NCI-H345 treated with DMSO at 0.1 percent for 48 hours (cell line): ENCODE measurements at regions not wholly inside any gene's neighbourhood (a gene's known extent, or its start where the extent isn't known, plus 50 kb on each side); places are given as distances from the start of the nearest gene placed in this dataset.

Source experiments
- DNase-seq: peaks from one replicate; lab custom pipeline; 2025; ENCODE audit not compliant: unreplicated experiment; lab: John Stamatoyannopoulos, UW

DNA sequence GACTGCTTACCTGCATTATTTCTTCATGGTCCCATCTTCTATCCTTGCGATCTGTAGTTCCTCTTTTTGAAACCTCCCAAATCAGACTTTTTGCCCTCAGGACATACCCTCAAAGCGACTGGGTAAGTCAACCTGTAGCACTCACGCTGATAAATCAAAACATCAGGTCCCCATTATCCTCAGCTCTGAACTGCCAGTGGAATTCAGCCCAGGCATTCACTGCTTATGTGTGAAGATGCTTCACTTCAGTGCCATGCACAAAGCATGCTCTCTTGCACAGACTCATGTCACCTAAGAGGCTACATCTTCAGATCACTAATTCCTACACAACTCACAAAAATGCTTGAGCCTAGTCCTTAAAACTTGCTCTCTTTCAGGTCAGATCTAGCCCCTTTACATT is 283.6 kb upstream of the KLF6 start:
- DNase-seq: no peak

DNA sequence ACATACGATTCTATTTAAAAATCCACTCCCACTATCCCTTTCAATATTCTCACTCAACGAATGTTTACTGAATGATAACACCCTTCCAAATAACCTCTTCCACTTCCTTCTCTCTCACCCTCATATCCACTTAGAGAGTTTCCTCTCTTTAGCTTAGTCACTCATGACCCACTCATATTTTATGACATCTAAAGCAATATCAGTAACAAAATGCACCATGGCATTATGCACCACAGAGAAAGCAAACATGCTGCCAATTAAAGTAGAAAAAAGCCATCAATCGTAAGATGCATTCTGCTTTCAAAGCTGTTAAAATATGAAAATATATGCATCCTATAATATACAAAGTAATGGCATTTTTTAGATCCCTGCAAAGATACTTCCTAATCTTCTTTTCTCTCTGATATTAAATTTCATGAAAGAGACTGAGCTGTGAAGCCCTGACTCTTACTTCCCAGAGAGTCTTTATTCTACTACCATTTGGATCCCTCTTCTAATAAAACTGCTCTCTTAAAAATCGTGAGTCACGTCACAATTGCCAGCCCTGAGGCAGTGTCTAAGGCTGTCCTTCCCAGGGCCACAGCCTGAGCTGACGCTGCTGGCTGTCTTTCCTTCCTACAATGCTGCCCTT is 283.0 kb upstream of the KLF6 start:
- DNase-seq: no peak

DNA sequence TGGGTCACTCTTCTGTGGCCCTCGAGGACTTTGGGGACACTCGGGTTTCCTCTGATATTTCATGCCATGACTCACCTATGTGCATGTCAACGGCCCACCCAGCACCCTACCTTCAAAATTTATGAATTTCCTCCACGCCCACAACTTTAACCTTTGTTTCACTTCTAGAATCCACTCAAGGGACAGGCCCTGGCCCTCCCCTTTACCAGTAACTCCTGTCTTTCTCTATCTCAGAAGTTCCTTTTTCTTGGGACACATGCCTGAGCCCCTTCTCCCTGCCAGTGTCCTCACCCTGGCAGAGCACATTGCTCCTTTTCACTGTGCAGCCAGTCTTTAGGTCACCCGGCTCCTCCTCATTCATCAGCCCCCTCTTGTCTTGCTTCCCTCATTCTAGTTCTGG is 282.5 kb upstream of the KLF6 start:
- DNase-seq: no peak

GRCh38 chr10:4066581-4067390 is 281.8 kb upstream of the KLF6 start:
- no peak for DNase-seq

GRCh38 chr10:4064489-4064888 is 279.5 kb upstream of the KLF6 start:
- no peak for DNase-seq

DNA sequence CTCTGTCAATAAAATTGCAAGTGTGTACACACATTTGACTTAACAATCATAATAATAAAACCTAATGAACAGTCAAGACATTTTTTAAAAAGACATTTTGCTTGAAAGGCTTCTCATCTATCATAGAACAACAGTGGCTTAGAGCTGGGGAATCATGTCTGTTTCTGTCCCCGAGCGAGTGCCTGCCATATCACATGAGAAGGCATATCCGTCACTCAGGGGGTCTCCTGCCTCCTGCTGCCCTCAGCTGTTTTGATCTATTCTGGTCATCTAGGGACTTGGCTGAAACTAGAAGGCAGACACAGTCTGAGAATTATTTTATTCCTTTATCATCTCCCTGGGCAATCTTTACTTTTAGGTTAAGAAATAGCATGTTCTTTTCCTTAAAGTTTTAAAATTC is 278.7 kb upstream of the KLF6 start:
- DNase-seq: no peak

DNA sequence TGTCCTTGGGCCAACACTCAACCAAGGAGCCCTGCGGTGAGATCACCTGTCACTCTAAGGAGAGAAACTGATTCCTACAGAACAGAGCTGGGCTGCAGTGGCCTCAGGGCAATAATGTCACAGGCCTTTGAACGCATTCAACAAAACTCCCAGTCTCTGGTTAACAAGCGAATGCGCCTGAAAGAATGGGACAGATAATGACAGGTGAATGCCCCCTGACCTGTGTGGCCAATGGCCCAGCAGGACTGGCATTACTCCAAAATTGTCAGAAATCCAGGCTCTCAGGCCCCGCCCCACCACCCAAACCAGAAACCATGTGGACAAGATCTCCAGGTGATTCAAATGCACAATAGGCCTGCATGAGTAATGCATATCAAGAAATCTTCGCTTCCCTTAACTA is 277.7 kb upstream of the KLF6 start:
- DNase-seq: no peak

GRCh38 chr10:4062072-4062471 is 277.1 kb upstream of the KLF6 start:
- DNase-seq: no peak

DNA sequence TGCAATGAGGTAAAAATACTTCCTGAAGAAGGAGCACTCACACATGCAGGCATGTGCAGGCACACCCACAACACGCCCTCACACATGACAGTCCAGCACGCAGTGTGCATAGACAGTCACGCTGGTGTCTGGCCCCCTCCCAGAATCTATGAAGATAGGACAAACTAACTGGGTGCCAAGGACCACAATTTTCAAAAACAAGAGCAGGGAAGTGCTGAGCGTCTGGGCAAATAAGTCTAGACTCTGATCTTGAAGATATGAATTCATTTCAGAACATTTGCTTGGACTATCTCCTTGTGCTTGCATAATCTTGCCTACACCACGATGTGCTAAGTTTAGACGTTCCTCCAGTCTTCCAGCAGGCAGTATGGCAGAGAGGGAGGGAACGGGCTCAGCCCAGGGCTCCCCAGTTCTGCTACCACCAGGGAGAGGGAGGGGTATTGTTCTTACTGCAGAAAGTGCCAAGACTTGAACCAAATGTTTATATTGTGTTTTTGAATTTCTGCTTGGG is 276.5 kb upstream of the KLF6 start:
- DNase-seq: no peak

- DNase-seq: no peak
Measured at GRCh38 chr10:4059471-4060138, 274.6 kb upstream of the KLF6 start.

- DNase-seq: no peak
Measured at GRCh38 chr10:4058514-4059029, 273.6 kb upstream of the KLF6 start.

DNA sequence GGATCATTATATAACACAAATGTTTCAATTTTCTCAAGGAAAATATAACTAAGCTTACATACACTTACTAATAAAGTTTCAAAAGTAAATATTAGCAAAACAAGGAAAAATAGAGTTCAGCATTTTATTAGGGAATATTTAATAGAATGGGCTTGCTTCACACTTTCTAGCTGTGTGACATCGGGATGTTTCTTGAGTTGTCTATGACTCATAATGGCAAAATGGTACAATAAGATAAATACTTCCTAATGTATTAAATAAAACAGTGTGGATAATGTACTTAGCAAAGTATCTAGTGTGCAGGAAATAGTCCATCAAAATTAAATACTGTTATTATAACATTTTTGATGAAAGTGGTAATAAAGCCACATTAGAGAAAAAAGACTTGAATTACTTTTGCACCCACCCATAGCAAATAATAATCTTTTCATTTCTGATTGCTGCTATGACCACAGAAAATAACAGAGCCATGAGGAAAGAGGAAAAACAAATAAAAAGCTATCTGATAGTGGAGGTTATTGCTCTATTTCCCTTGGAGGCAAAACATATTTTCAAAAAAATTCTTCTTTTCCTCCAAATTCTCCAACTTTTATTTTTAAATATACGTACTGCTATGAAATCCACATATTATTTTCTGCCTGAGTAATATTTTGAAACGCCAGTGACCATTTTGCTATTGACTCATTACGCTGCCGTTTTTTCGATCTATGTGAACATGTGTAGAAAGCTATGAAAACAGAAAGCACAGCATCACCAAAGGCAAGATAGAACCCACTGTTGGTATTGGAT is 272.9 kb upstream of the KLF6 start:
- no peak for DNase-seq

DNA sequence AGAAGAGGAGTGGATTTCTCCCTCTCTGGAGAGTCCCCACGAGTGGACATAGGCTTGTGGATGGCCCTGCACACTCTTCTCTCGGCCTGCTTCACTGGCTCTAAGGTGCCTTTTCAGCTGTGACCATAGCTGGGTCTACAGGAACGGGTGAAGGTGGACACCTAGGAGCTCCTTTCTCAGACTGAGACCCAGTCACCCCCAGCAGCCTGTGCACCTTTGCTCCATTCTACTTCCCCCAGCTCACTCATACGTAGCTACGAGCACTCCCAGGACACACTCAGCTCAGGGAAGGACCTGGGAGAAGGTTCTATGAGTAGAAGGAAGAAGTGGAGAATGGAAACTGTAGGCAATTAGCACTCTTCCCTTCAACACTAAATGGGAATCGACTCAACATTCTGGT is 272.0 kb upstream of the KLF6 start:
- no peak for DNase-seq

DNA sequence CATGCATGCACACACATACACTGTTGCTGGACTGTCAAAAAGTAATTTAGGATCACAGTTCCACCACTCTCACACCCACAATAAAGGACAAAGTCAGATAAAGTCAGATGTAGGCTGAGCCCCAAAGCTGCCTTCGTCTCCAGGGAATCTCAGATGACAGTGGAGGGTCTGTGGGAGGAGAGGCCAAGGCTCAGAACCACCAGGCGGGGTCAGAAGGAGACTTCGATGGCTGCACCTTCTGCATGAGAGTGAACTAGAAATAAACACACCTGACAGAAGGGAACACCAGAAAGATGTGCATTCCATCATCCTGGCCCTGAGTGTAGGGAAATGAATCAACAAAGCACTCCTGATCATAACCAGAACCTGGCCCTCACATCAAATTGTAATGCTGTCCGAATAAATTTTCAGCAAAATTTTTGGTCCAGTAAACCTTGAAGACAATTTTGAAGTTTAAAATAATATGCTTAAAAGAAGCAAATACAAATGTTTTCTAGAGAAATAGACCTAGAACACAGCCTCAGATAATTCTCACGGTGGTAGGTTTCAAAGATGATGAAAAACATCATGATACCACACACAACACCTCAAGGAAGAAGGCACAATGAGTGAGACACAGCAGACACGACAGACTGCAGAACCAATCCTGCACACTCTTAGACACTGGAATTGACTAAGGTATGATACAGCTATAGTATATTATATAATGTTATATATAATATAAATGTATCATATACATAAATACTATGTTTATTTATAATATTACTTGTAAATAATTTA is 269.8 kb upstream of the KLF6 start:
- DNase-seq: no peak

GRCh38 chr10:4053940-4054339 is 268.9 kb upstream of the KLF6 start:
- no peak for DNase-seq

DNA sequence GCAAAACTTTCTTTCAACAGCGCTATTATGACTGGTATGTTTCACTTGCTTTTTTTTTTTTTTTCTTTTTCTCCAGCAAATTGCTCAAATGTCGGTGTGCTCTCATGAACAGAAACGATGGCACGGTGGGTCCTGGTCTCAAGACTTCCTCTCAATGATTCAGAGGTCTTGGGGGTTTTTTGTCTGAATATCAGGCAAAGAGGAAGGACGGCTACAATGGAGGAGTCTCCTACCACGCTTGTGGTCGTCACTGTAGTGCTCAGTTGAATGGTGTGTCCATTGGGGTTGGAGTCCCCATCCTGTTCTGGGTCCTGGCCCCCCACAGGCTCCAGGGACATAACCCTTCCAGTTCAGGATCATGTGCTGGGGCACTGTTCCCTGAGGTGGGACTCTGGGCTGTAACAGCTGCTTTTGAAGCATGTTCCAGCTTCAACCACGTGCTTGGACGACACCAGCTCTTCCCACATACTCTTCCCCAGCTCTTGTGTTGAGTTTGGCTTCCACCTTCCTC is 266.7 kb upstream of the KLF6 start:
- DNase-seq: no peak

DNA sequence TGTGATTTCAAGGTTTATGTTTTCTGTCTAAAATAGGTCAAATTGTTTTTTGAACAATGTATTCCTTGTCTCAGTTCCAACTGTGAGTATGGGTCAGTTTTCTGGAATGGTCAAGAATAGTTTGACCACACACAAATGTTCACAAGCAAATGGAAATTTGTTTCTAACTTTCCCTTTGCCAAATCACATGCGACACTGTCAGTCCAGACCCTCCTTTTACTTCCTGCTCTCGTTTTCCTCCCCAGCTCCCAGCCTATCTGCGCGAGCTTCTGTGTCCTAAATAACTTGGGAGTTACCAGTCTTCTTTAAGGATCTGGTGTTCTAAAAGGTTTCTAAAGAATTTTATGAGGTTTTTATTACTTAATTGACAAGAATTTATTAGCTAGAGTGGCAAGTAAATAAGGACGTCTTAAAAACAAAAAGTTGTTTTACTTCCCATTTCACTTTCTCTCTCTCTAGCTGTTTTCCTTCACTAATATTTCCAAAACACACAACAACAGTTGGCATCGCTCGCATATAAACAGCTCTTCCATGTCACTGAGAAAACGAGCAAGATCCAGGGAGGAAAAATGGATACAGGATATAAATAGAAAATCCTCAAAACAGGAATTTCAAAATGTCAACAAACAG is 266.1 kb upstream of the KLF6 start:
- DNase-seq: no peak

- DNase-seq: no peak
Measured at GRCh38 chr10:4050061-4050460, 265.1 kb upstream of the KLF6 start.

DNA sequence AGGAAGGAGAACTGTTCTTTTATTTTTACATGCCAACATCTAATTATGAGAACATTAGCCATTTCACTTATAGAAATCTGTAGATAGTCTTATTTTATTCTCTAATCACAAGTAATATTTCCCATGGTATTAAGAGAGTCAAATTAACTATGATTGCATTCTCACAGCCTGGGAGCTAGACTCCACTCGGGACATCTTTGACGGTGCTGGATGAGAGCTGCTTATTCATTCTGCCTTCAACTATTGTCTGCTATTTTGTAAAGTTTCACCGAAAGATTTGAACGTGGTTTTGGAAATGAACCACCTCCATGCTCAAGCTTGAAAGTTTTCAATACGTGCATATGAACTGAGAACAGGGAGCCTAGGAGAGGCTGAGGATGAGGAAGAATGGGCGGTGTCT is 264.3 kb upstream of the KLF6 start:
- no peak for DNase-seq
